LNCAP (cell line): ENCODE measurements at regions not wholly inside any gene's neighbourhood (a gene's known extent, or its start where the extent isn't known, plus 50 kb on each side); places are given as distances from the start of the nearest gene placed in this dataset.

Experiments used
- CTCF ChIP-seq: fragments of 450-650 bp; IDR thresholded peaks from 2 replicates; pipeline ENCODE4 v1.5.1; 2017; ENCODE audit warnings: mild to moderate bottlenecking

DNA sequence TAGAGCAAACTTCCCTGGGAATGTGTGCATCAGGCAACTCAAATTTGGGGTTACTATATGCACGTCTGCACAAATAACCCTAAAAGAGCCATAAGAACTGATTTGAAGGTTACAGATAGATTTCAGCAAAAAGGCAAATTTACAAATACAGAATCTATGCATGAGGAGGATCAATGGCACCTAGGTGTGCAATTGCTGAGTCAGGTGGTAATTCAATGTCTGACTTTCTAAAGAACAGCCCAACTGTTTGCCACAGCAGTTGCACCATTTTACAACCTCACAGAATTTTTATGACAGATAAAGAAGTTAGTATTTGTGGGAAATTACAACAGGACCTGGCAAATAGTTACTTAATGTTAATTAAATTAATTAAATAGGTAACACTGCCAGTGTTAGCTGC, 405.5 kb downstream of the TMEM114 start:
- no peak for TF ChIP-seq CTCF

DNA sequence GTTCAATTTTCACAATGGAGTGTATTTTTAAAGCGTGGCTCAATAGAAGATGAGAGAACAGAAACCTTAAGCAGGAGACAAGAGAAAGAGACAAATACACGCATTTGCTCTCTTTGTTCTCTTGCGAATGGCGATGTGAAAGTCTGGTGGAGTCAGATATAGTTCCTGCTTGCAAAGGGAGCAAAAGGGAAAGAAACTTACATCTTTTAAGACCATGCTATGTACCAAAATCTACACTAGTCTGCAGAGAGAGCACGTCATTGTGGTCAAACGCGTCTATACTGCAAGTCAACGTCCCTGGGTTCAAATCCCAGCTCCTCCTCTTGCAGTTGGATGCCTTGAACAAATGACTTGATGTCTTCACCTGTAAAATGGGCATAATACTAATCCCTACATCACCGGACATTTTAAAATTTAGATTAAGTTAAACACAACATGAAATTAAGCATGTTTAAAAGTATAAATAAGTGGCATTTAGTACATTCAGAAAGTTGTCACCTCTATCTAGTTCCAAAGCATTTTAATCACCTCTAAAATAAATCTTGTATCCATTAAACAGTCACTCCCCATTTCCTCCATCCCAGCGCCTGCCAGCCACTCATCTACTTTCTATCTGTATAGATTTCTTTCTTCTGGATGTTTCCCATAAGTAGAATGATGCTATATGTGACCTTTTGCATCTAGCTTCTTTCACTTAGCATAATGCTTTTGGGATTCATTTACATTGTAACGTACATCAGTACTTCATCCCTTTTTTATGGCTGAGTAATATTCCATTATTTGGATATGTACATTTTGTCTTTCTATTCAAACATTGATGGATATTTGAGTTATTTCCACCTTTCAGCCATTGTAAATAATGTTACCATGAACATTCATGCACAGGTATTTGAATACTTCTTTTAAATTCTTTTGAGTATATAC, 406.9 kb downstream of the TMEM114 start:
- TF ChIP-seq CTCF = no peak

GRCh38 chr16:8182761-8183160, 407.6 kb downstream of the TMEM114 start:
- TF ChIP-seq CTCF = no peak

DNA sequence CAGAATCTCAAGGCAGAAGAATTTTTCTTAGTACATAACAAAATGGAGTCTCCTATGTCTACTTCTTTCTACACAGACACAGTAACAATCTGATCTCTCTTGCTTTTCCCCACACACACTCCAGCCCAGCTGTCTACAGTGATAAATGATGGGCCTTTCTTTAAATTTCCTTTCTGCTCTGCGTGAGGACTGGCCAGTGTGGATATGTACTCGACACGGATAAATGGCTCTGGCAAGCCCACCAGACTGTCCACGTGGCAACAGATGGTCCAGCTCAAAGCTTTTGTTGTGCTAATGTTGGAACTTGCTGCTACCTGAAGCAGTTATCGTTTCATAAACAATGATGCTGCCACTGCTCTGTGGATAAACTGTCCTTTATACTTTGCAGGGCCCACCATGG, 410.7 kb downstream of the TMEM114 start:
- no peak for TF ChIP-seq CTCF

GRCh38 chr16:8178271-8178670, 412.0 kb downstream of the TMEM114 start:
- TF ChIP-seq CTCF = no peak

DNA sequence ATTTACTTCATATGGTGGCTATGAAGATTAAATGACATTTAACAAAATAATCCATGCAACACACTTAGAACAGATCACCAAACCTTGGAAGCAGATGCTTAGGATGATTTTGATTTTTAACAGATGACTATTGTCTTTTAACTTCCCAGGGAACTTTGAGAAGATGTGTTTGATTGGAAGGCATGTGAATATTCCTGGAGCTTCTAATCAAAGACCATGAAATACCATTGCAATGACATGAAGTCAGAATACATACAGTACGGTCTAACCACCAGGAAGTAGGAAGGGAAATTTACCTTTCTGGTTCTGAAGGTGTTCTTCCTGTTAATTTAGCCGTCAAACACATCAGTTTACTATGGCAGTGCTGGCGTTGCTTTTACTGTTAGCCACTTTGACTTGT, 414.9 kb downstream of the TMEM114 start:
- TF ChIP-seq CTCF = no peak

DNA sequence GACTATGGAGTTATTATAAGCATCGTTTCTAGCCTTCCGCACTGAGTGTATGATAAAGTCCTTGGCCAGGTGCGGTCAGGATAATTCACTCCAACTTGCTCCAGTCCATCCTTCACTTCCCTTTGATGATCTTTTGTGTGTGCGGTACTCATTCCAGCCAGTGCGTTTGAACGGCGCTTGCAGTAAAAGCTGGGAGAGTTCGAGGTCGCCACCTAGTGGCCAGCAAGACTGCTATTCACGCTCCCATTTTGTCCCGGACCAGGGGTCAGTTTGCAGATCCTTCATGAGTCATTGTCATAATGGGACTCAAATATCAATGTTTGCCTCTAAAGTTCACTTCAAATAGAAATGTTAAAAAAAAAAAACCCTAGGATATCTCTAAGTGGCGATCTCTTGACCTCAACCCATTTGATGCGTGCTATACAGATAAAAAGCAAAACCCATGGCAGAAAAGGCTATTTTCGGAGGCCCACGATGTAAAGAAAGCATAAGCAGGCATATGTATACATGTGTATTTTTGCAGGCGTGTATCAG, 417.1 kb downstream of the TMEM114 start:
- TF ChIP-seq CTCF = peak; percentile 97
